ENCODE measurements at regions not wholly inside any gene's neighbourhood (a gene's known extent, or its start where the extent isn't known, plus 50 kb on each side); places are given as distances from the start of the nearest gene placed in this dataset.

DNA sequence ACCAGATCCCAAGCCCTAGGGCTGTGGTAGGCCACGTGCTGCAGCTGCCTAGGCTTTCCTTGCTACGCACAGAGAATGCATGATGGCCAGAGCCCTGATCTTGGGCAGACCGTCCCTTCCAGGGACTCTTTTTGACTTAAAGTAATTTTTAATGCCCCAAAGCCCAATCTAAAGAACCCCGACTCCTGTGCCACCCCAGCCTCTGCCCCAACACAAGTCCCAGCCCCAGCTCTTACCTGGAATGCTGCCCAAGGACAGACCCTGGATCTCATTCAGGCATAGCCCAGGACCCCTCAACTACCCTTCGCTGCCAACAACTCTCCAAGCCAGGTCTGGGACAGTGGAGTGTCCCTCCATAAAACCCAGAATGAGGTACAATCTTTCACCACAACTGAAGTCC lies 211.7 kb upstream of the B3GAT1 start:
- 85 to 90% (median 88%) methylated on average over 5 of the region's 5 CpGs for WGBS, 3 donors
- DNase-seq: no peak
- H3K4me3 ChIP-seq: no peak overlapping the region
- H3K27ac ChIP-seq: no peak overlapping the region
- no peaks in the 10 kb centered on the region for H3K4me1 ChIP-seq (ENCODE audit: insufficient read depth)
- H3K36me3 ChIP-seq: no peaks in the 10 kb centered on the region
- H3K9me3 ChIP-seq: no peaks in the 10 kb centered on the region
- TF ChIP-seq, protein P1, sequence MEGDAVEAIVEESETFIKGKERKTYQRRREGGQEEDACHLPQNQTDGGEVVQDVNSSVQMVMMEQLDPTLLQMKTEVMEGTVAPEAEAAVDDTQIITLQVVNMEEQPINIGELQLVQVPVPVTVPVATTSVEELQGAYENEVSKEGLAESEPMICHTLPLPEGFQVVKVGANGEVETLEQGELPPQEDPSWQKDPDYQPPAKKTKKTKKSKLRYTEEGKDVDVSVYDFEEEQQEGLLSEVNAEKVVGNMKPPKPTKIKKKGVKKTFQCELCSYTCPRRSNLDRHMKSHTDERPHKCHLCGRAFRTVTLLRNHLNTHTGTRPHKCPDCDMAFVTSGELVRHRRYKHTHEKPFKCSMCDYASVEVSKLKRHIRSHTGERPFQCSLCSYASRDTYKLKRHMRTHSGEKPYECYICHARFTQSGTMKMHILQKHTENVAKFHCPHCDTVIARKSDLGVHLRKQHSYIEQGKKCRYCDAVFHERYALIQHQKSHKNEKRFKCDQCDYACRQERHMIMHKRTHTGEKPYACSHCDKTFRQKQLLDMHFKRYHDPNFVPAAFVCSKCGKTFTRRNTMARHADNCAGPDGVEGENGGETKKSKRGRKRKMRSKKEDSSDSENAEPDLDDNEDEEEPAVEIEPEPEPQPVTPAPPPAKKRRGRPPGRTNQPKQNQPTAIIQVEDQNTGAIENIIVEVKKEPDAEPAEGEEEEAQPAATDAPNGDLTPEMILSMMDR (IDR thresholded peaks at IDR 0.05): no peak
- TF ChIP-seq EP300 (IDR thresholded peaks at IDR 0.05): no peak
- no peak for TF ChIP-seq POLR2A (IDR thresholded peaks at IDR 0.05)
- H3K27me3 ChIP-seq: no peaks in the 10 kb centered on the region
- intact Hi-C loops (cut with DNase I): no loop called here

DNA sequence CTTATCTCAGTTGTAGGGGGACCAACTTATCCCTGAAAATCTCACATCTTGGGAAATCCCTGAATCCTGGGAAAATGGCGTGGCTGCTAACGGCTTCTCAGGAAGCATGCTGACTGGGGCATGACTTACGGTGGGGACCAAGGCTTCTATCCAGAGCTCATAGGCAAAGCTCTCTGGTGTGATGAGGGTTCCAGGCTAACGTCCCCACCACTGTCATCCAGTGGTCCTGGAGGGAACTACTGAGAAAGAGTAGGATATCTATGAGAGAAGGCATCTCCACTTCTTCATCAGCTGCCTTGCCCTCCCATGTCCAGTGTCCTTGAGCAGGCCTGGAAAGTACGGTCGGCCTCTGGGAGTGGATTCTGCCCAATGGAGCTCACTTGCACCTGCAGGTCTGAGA lies 210.4 kb upstream of the B3GAT1 start:
- no peaks in the 10 kb centered on the region for H3K27me3 ChIP-seq
- TF ChIP-seq POLR2A (IDR thresholded peaks at IDR 0.05) (no peak), EP300 (IDR thresholded peaks at IDR 0.05) (no peak)
- TF ChIP-seq, protein P1 (IDR thresholded peaks at IDR 0.05): no peak
- H3K9me3 ChIP-seq: peaks cover 0 to under 1% of the 10 kb centered on the region in 2 donors
- H3K4me1 ChIP-seq (ENCODE audit: insufficient read depth): no peaks in the 10 kb centered on the region
- no peak overlapping the region for H3K4me3 ChIP-seq
- intact Hi-C loops (cut with DNase I): no loop called here
- H3K27ac ChIP-seq: no peak overlapping the region
- DNase-seq: no peak
- no peaks in the 10 kb centered on the region for H3K36me3 ChIP-seq
- 76 to 83% (median 81%) methylated on average over 6 of the region's 6 CpGs for WGBS, 3 donors

DNA sequence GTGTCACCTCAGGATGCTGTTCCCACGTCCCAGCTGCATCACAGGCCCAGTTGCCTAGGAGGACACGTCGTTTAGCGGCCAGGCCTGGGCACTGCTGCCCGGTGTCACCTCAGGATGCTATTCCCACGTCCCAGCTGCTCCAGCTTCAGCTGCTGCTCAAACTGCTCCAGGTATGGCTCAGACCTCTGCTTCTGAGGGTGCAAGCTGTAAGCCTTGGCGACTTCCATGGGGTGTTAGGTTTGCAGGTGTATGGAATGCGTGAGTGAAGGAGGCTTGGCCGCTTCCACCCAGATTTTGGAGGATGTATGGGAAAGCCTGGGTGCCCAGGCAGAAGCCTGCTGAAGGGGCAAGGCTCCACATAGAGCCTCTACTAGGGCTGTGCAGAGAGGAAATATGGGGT lies 205.3 kb upstream of the B3GAT1 start:
- Histone ChIP-seq H3K27ac (no peak overlapping the region), H3K4me3 (no peak overlapping the region), H3K4me1 (ENCODE audit: insufficient read depth) (no peaks in the 10 kb centered on the region), H3K36me3 (no peaks in the 10 kb centered on the region), H3K27me3 (no peaks in the 10 kb centered on the region), H3K9me3 (peaks cover 0 to 4% of the 10 kb centered on the region in 2 donors)
- no peak for DNase-seq
- 80 to 87% (median 85%) methylated on average over 9 of the region's 9 CpGs for WGBS, 3 donors
- intact Hi-C loops (cut with DNase I): no loop called here
- TF ChIP-seq POLR2A (IDR thresholded peaks at IDR 0.05) (no peak), EP300 (IDR thresholded peaks at IDR 0.05) (no peak)
- TF ChIP-seq, protein P1 (IDR thresholded peaks at IDR 0.05): no peak

DNA sequence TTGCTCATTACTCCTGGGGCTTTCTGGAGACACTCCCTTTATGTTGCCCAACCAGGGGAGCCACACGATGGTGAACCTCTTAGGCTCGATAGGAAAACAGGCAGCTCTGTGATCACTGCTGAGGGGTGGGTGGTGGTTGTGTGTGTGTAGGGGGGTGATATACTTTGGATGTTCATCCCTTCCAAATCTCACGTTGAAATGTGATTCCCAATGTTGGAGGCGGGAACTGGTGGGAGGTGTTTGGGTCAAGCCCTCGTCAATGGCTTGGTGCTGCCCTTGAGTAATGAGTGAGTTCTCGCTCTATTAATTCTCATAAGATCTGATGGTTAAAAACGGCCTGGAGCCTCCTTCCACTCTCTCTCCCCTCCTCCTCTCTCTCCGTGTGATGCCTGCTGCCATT lies 204.0 kb upstream of the B3GAT1 start:
- Histone ChIP-seq H3K36me3 (no peaks in the 10 kb centered on the region), H3K27me3 (no peaks in the 10 kb centered on the region), H3K27ac (no peak overlapping the region), H3K9me3 (peaks cover 0 to 4% of the 10 kb centered on the region in 2 donors), H3K4me3 (no peak overlapping the region), H3K4me1 (ENCODE audit: insufficient read depth) (no peaks in the 10 kb centered on the region)
- TF ChIP-seq, protein P1 (IDR thresholded peaks at IDR 0.05): no peak
- TF ChIP-seq POLR2A (IDR thresholded peaks at IDR 0.05) (no peak), EP300 (IDR thresholded peaks at IDR 0.05) (no peak)
- 54 to 65% (median 54%) methylated on average over 8 of the region's 8 CpGs for WGBS, 3 donors
- no peak for DNase-seq
- intact Hi-C loops (cut with DNase I): no loop called here
